Gastrocnemius medialis (tissue), 4 donors: ENCODE measurements at regions not wholly inside any gene's neighbourhood (a gene's known extent, or its start where the extent isn't known, plus 50 kb on each side); places are given as distances from the start of the nearest gene placed in this dataset.

Source experiments
- ATAC-seq, 2 donors: fragments of 150-250 bp; one replicate each; pipeline ENCODE4 v1.9.1; 2016
- DNase-seq, 2 donors: peaks; one replicate each; pipeline ENCODE4 v3.0.0-alpha.2; 2019
- H3K27ac ChIP-seq, 4 donors: fragments of 200-600 bp; sonication (generic); 1 replicate in 1 of 4; 2 replicates in 3 of 4; pipeline ENCODE4 v1.5.1; 2016 to 2018; ENCODE audit warnings: mild to moderate bottlenecking in 2 of 4, moderate library complexity in 1 of 4
- H3K27me3 ChIP-seq, 3 donors: fragments of 200-600 bp; sonication (generic) in 2 of 3; 1 replicate in 1 of 3; 2 replicates in 2 of 3; pipeline versions ENCODE4 v1.5.1 to v1.6.0; 2016 to 2019; ENCODE audit warnings: mild to moderate bottlenecking in 1 of 3, moderate library complexity in 1 of 3
- H3K36me3 ChIP-seq, 2 donors: fragments of 200-600 bp; sonication (generic) in 1 of 2; one replicate each; pipeline ENCODE4 v1.5.1; 2017 to 2018
- H3K4me1 ChIP-seq, 2 donors: fragments of 200-600 bp; sonication (generic) in 1 of 2; one replicate each; pipeline ENCODE4 v1.5.1; 2016 to 2017; ENCODE audit warnings: mild to moderate bottlenecking in 2 of 2
- H3K4me3 ChIP-seq, 4 donors: fragments of 200-600 bp; sonication (generic) in 3 of 4; 1 replicate in 1 of 4; 2 replicates in 3 of 4; pipeline ENCODE4 v1.5.1; 2016 to 2019; ENCODE audit warnings: mild to moderate bottlenecking in 2 of 4
- H3K9me3 ChIP-seq, 3 donors: fragments of 200-600 bp; sonication (generic) in 2 of 3; 1 replicate in 1 of 3; 2 replicates in 2 of 3; pipeline ENCODE4 v1.5.1; 2016 to 2019
- POLR2A ChIP-seq, 2 donors: fragments of 450-650 bp; IDR thresholded peaks; one replicate each; pipeline ENCODE4 v1.6.1; 2017; ENCODE audit warnings: antibody characterized with exemption in 2 of 2, mild to moderate bottlenecking in 2 of 2, moderate library complexity in 2 of 2
- in situ Hi-C, 4 donors: fragments of 200-750 bp; cut with MboI; loops; one replicate each; pipeline versions ENCODE4 v1.15.0 to v1.8.0; 2017; ENCODE audit warnings: low sequenced_read_pairs in 4 of 4
- intact Hi-C: fragments of 100-400 bp; cut with DNase I; formaldehyde crosslinking; loops from one replicate; pipeline ENCODE4 v1.15.1; 2023; ENCODE audit warnings: low total_unique reads
- TF ChIP-seq, protein P1 (sequence below), 5 experiments: fragments of 450-650 bp in 3 of 5; fragments of 200-600 bp in 2 of 5; sonication (generic) in 2 of 5; IDR thresholded peaks in 4 of 5; conservative IDR thresholded peaks in 1 of 5; 1 replicate in 4 of 5; 2 replicates in 1 of 5; pipeline ENCODE4 v1.5.1; 2016 to 2019; ENCODE audit warnings: antibody characterized with exemption in 5 of 5, mild to moderate bottlenecking in 3 of 5, moderate library complexity in 3 of 5

DNA sequence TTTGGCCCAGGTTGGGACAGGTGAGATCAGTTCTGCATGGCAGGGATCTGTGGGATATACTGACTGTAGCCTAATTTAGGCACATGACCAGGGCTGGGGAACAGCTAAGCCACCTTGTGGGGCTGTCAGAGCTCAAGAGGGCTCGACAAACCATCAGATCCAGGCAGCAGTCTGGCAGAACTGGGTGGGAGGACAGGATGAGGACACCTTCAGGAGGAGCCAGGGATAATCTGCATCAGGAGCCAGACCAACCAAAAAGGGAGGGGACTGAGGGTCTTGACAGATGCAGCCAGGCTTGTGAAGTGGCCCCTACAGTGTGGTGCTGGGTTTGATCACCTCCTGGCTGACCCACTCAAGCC, 123.4 kb downstream of the MAFB start:
- no peaks in the 10 kb centered on the region for H3K9me3 ChIP-seq
- in situ Hi-C loops (no loop called here), intact Hi-C loops (no loop called here)
- no peaks in the 10 kb centered on the region for H3K27me3 ChIP-seq
- no peak overlapping the region for H3K4me3 ChIP-seq
- H3K4me1 ChIP-seq = no peaks in the 10 kb centered on the region
- DNase-seq (no peak), ATAC-seq (peak; percentile 23 to 27)
- TF ChIP-seq POLR2A (IDR thresholded peaks at IDR 0.05) = no peak
- TF ChIP-seq, protein P1, sequence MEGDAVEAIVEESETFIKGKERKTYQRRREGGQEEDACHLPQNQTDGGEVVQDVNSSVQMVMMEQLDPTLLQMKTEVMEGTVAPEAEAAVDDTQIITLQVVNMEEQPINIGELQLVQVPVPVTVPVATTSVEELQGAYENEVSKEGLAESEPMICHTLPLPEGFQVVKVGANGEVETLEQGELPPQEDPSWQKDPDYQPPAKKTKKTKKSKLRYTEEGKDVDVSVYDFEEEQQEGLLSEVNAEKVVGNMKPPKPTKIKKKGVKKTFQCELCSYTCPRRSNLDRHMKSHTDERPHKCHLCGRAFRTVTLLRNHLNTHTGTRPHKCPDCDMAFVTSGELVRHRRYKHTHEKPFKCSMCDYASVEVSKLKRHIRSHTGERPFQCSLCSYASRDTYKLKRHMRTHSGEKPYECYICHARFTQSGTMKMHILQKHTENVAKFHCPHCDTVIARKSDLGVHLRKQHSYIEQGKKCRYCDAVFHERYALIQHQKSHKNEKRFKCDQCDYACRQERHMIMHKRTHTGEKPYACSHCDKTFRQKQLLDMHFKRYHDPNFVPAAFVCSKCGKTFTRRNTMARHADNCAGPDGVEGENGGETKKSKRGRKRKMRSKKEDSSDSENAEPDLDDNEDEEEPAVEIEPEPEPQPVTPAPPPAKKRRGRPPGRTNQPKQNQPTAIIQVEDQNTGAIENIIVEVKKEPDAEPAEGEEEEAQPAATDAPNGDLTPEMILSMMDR (IDR thresholded peaks at IDR 0.05 in 4 of 5, conservative IDR thresholded peaks at IDR 0.05 in 1 of 5) = no peak
- H3K36me3 ChIP-seq = no peaks in the 10 kb centered on the region
- H3K27ac ChIP-seq = no peak overlapping the region

DNA sequence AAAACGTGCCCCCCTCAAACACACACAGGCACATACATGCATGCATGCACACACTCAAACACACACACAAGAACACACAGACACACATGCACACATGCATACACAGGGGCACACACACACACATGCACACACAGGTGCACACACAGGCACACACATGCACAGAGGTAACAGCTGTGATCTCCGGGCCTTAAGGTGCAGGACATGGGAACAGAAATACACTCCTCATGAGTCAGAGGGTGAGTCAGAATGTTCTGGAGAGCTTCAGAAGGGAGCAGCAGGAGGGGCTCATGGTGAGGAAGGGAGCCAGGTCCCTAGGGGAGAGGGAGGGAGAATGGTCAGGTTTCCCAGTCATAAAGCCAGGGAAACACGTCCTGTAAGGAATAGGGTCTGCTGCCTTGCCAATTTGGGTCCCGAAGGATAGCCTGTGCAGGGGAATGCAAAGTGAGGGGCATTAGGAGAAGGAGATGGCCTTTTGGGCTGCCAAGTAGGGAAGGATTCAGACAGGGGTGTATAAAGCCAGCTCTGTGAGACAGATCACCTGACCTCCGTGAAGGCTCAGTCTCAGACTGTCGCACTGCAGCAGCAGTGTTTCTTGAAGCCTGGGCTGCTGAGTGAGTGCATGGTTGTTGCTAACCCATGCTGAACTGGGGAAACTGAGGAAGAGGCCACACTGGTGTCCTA, 123.9 kb downstream of the MAFB start:
- no peaks in the 10 kb centered on the region for H3K9me3 ChIP-seq

DNA sequence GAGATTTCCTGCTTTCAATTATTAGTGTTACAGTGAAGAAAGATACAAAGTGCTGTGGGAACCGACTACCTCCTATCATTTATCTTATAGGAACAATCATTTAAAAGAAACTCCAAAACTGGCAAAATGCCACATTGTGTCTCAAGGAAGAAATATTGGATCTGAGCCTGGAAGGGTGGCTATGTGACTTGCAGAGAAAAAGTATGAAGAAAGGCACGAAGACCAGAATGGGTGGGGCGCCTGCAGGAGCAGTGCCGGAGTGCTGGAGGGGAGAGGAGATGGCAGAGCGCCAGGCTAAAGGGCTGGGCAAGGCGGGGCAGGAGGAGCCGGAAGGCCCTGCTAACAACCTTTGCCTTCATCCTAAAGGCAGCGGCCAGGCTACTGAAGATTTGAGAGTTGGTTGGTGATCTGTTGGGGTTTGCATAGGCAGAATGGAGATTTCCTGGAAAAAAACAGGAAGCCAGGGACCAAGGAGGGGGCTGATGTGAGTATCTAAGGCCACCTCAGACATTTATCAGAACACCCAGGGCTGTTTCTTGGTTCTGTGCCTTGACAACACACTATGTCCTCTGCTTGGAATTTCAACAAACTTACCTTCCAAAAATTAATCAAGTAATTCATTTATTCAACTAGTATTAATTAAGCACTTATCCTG, 125.6 kb downstream of the MAFB start:
- DNase-seq = peak in 1 of 2 donors; percentile 18
- Histone ChIP-seq H3K4me3 (no peak overlapping the region), H3K4me1 (no peaks in the 10 kb centered on the region), H3K27ac (no peak overlapping the region), H3K9me3 (no peaks in the 10 kb centered on the region), H3K27me3 (no peaks in the 10 kb centered on the region), H3K36me3 (no peaks in the 10 kb centered on the region)
- no peak for ATAC-seq
- in situ Hi-C loops (no loop called here), intact Hi-C loops (no loop called here)
- TF ChIP-seq, protein P1 (IDR thresholded peaks at IDR 0.05 in 4 of 5, conservative IDR thresholded peaks at IDR 0.05 in 1 of 5) = no peak

More for the DNA sequence above, 123.9 kb downstream of the MAFB start:
- Histone ChIP-seq H3K36me3 (no peaks in the 10 kb centered on the region), H3K4me3 (no peak overlapping the region), H3K27me3 (no peaks in the 10 kb centered on the region), H3K27ac (no peak overlapping the region), H3K4me1 (no peaks in the 10 kb centered on the region)
- in situ Hi-C loops = no loop called here
- DNase-seq = no peak
- intact Hi-C loops = no loop called here
- ATAC-seq = peak; percentile 60 to 74
- TF ChIP-seq, protein P1 (IDR thresholded peaks at IDR 0.05 in 4 of 5, conservative IDR thresholded peaks at IDR 0.05 in 1 of 5) = no peak
- TF ChIP-seq POLR2A (IDR thresholded peaks at IDR 0.05) = no peak

DNA sequence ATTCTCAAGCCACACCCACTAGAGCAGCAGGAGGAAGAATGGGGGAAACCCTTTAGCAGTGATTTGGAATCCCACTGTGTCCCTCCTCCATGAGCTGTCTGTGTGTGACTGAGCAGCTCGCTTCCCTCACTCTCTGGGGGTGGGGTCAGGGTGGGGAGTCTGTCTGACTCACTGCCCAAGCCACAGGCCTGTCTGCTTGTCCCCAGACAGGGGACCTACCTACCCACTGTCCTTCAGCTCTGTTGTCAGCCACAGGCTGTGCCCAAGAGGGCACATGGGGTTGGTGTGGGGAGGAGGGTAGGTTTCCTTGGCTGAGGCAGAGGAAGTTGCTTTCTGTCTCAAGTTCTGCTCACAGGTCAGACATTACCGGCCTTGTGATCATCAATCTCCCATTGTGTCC, 127.0 kb downstream of the MAFB start:
- no peaks in the 10 kb centered on the region for H3K27me3 ChIP-seq
- DNase-seq (no peak), ATAC-seq (no peak)
- no peaks in the 10 kb centered on the region for H3K9me3 ChIP-seq
- no peaks in the 10 kb centered on the region for H3K36me3 ChIP-seq
- H3K4me3 ChIP-seq = no peak overlapping the region
- no peaks in the 10 kb centered on the region for H3K4me1 ChIP-seq
- in situ Hi-C loops (no loop called here), intact Hi-C loops (no loop called here)
- TF ChIP-seq, protein P1 (IDR thresholded peaks at IDR 0.05 in 4 of 5, conservative IDR thresholded peaks at IDR 0.05 in 1 of 5) = no peak
- no peak for TF ChIP-seq POLR2A (IDR thresholded peaks at IDR 0.05)
- no peak overlapping the region for H3K27ac ChIP-seq
